GM19397 (cell line): ENCODE measurements at regions not wholly inside any gene's neighbourhood (a gene's known extent, or its start where the extent isn't known, plus 50 kb on each side); places are given as distances from the start of the nearest gene placed in this dataset.

Experiments used
- ATAC-seq: cut with Tn5 transposase; IDR thresholded peaks from one replicate; pipeline ENCODE4 v1.9.1; 2021; ENCODE audit warnings: mild to moderate bottlenecking, moderate library complexity; ENCODE audit not compliant: unreplicated experiment

GRCh38 chr11:45089251-45089650 is 57.2 kb upstream of the PRDM11 start:
- ATAC-seq = no peak

GRCh38 chr11:45089676-45090499 is 56.6 kb upstream of the PRDM11 start:
- ATAC-seq = no peak

- ATAC-seq = no peak
These were observed 55.8 kb upstream of the PRDM11 start for GRCh38 chr11:45090607-45091006.

- ATAC-seq = no peak
These were observed 54.7 kb upstream of the PRDM11 start for GRCh38 chr11:45091563-45092403.

- ATAC-seq = no peak
These were observed 54.0 kb upstream of the PRDM11 start for GRCh38 chr11:45092404-45092785.

- no peak for ATAC-seq
These were observed 53.3 kb upstream of the PRDM11 start for GRCh38 chr11:45092901-45093760.

GRCh38 chr11:45093761-45094455 is 52.5 kb upstream of the PRDM11 start:
- no peak for ATAC-seq

GRCh38 chr11:45094958-45095690 is 51.3 kb upstream of the PRDM11 start:
- ATAC-seq = no peak

GRCh38 chr11:45095691-45096010 is 50.8 kb upstream of the PRDM11 start:
- no peak for ATAC-seq

- no peak for ATAC-seq
These were observed 49.8 kb upstream of the PRDM11 start for GRCh38 chr11:45096636-45097035.
